HFFc6 (cell line): ENCODE measurements at regions not wholly inside any gene's neighbourhood (a gene's known extent, or its start where the extent isn't known, plus 50 kb on each side); places are given as distances from the start of the nearest gene placed in this dataset.

Experiments
- DNase-seq: peaks from one replicate; pipeline ENCODE4 v3.0.0-alpha.2; 2018
- H3K27ac Mint-ChIP-seq: 2 replicates; pipeline ENCODE4 v1.8.0; 2020; ENCODE audit warnings: mild to moderate bottlenecking, mixed read lengths
- H3K27me3 Mint-ChIP-seq: 2 replicates; pipeline ENCODE4 v1.8.0; 2021; ENCODE audit warnings: mild to moderate bottlenecking, moderate library complexity, mixed read lengths; ENCODE audit not compliant: insufficient read depth
- H3K36me3 Mint-ChIP-seq: 2 replicates; pipeline ENCODE4 v1.8.0; 2021; ENCODE audit warnings: low read depth, mixed read lengths
- H3K4me1 Mint-ChIP-seq: 2 replicates; pipeline ENCODE4 v1.8.0; 2020; ENCODE audit warnings: low read depth, mixed read lengths
- H3K4me3 Mint-ChIP-seq: 2 replicates; pipeline ENCODE4 v1.8.0; 2020; ENCODE audit warnings: mild to moderate bottlenecking, moderate library complexity, mixed read lengths
- H3K9me3 Mint-ChIP-seq: 2 replicates; pipeline ENCODE4 v1.8.0; 2020; ENCODE audit warnings: mild to moderate bottlenecking, mixed read lengths
- CTCF ChIP-seq: fragments of 200-600 bp; sonication (generic); IDR thresholded peaks from 2 replicates; pipeline ENCODE4 v1.5.0; 2021; ENCODE audit warnings: antibody characterized with exemption, mild to moderate bottlenecking

- Mint-ChIP-seq H3K4me1 (peaks cover 58% of the 10 kb centered on the region), H3K27me3 (peaks cover 2% of the 10 kb centered on the region; the same call in 1 of the 2 replicates), H3K4me3 (no peak overlapping the region), H3K27ac (peak overlapping the region; percentile 88), H3K9me3 (no peaks in the 10 kb centered on the region), H3K36me3 (no peaks in the 10 kb centered on the region)
- no peak for TF ChIP-seq CTCF
- peak; percentile 16 for DNase-seq
Observed at GRCh38 chr3:73787620-73788019, 162.9 kb upstream of the PDZRN3 start.

GRCh38 chr3:73786998-73787397 lies 162.3 kb upstream of the PDZRN3 start:
- Mint-ChIP-seq H3K9me3 (no peaks in the 10 kb centered on the region), H3K4me1 (peaks cover 58% of the 10 kb centered on the region), H3K36me3 (no peaks in the 10 kb centered on the region), H3K4me3 (peak overlapping the region; percentile 69), H3K27ac (peak overlapping the region; percentile 88), H3K27me3 (peaks cover 2% of the 10 kb centered on the region; the same call in 1 of the 2 replicates)
- no peak for DNase-seq
- no peak for TF ChIP-seq CTCF

DNA sequence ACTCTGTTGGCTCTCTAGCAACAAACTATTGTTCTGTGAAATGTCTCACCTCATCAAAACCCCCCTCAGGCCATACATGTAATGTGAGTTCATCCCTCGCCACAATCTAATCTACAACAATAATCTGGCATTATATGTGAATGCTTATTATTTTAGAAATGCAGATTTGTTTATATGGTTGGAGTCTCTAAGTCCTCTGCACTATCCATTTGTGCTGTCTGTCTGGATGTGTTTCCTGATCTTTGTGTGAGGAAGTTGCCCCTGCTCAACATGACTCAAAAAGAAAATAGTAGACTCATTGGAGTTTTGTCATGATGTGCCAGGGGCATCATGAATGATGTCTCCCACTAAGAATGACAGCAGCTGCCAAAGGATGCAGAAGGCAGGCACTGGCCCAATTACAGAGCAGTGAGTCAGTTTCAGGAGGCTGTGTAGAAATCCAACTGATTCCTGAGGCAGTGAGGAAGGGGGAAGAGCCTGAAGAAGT lies 161.6 kb upstream of the PDZRN3 start:
- peaks cover 2% of the 10 kb centered on the region; the same call in 1 of the 2 replicates for H3K27me3 Mint-ChIP-seq
- peak; percentile 99 for DNase-seq
- no peaks in the 10 kb centered on the region for H3K9me3 Mint-ChIP-seq
- peak overlapping the region; percentile 69 for H3K4me3 Mint-ChIP-seq
- peak overlapping the region; percentile 88 for H3K27ac Mint-ChIP-seq
- no peak for TF ChIP-seq CTCF
- peaks cover 58% of the 10 kb centered on the region for H3K4me1 Mint-ChIP-seq
- no peaks in the 10 kb centered on the region for H3K36me3 Mint-ChIP-seq

GRCh38 chr3:73784686-73785392 lies 160.1 kb upstream of the PDZRN3 start:
- H3K27me3 Mint-ChIP-seq: peaks cover 2% of the 10 kb centered on the region; the same call in 1 of the 2 replicates
- TF ChIP-seq CTCF: no peak
- H3K4me1 Mint-ChIP-seq: peaks cover 54% of the 10 kb centered on the region
- no peaks in the 10 kb centered on the region for H3K9me3 Mint-ChIP-seq
- H3K4me3 Mint-ChIP-seq: peak overlapping the region; percentile 82
- peak overlapping the region; percentile 91 for H3K27ac Mint-ChIP-seq
- no peaks in the 10 kb centered on the region for H3K36me3 Mint-ChIP-seq
- DNase-seq: peak; percentile 62

- Mint-ChIP-seq H3K27ac (no peak overlapping the region), H3K4me3 (no peak overlapping the region), H3K36me3 (no peaks in the 10 kb centered on the region), H3K9me3 (no peaks in the 10 kb centered on the region), H3K4me1 (peaks cover 44% of the 10 kb centered on the region), H3K27me3 (peaks cover 2% of the 10 kb centered on the region; the same call in 1 of the 2 replicates)
- no peak for DNase-seq
- TF ChIP-seq CTCF: no peak
Observed at GRCh38 chr3:73783811-73784210, 159.1 kb upstream of the PDZRN3 start.
